ENCODE measurements at regions not wholly inside any gene's neighbourhood (a gene's known extent, or its start where the extent isn't known, plus 50 kb on each side); places are given as distances from the start of the nearest gene placed in this dataset.

DNA sequence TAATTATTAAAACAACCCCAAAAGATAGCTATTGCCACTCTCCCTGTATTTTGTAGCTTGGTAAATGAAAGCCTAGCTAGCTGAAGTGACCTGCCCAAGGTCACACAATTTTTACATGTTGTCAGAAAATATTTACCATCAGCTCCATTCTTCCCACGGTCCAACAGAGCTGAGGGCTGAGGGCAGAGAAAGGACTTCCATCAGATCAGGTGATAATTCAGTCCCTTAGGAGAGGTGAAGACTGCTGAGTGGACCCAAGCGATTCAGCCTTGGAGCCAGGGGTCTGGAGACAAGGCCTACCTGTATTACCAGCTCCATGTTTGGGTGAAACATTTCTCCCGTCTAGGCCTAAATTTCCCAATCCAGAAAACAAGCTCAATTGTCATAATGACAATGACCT lies 149.5 kb upstream of the TSHZ3 start:
- H3K27me3 ChIP-seq = no peaks in the 10 kb centered on the region
- no peaks in the 10 kb centered on the region for H3K4me1 ChIP-seq
- no peak overlapping the region for H3K4me3 ChIP-seq
- no peaks in the 10 kb centered on the region for H3K36me3 ChIP-seq
- DNase-seq = no peak
- H3K9me3 ChIP-seq = no peaks in the 10 kb centered on the region
- no peak for TF ChIP-seq POLR2A (IDR thresholded peaks at IDR 0.05)
- TF ChIP-seq, protein P1, sequence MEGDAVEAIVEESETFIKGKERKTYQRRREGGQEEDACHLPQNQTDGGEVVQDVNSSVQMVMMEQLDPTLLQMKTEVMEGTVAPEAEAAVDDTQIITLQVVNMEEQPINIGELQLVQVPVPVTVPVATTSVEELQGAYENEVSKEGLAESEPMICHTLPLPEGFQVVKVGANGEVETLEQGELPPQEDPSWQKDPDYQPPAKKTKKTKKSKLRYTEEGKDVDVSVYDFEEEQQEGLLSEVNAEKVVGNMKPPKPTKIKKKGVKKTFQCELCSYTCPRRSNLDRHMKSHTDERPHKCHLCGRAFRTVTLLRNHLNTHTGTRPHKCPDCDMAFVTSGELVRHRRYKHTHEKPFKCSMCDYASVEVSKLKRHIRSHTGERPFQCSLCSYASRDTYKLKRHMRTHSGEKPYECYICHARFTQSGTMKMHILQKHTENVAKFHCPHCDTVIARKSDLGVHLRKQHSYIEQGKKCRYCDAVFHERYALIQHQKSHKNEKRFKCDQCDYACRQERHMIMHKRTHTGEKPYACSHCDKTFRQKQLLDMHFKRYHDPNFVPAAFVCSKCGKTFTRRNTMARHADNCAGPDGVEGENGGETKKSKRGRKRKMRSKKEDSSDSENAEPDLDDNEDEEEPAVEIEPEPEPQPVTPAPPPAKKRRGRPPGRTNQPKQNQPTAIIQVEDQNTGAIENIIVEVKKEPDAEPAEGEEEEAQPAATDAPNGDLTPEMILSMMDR (IDR thresholded peaks at IDR 0.05) = no peak
- no peak for TF ChIP-seq POLR2AphosphoS5 (IDR thresholded peaks at IDR 0.05)
- no peak for TF ChIP-seq EP300 (IDR thresholded peaks at IDR 0.05; ENCODE audit: low read depth)
- no peak overlapping the region for H3K27ac ChIP-seq
- intact Hi-C loops (cut with DNase I; ENCODE audit: low total_unique reads) = no loop called here
- WGBS, 2 donors (ENCODE audit: low coverage in 1 of 2) = 81 to 100% methylated on average over 1 to 3 of the region's 3 CpGs
- in situ Hi-C loops (cut with MboI; ENCODE audit: low pct_ligation_motif_present in 1 of 4, low pct_unique_long_range_greater_than_20kb in 1 of 4, low sequenced_read_pairs in 3 of 4) = no loop called here

GRCh38 chr19:31499281-31500196 lies 150.3 kb upstream of the TSHZ3 start:
- no peak for DNase-seq
- H3K9me3 ChIP-seq = no peaks in the 10 kb centered on the region
- TF ChIP-seq, protein P1 (IDR thresholded peaks at IDR 0.05) = no peak
- TF ChIP-seq EP300 (IDR thresholded peaks at IDR 0.05; ENCODE audit: low read depth) = no peak
- no peak overlapping the region for H3K4me3 ChIP-seq
- no peaks in the 10 kb centered on the region for H3K27me3 ChIP-seq
- H3K27ac ChIP-seq = no peak overlapping the region
- in situ Hi-C loops (cut with MboI; ENCODE audit: low pct_ligation_motif_present in 1 of 4, low pct_unique_long_range_greater_than_20kb in 1 of 4, low sequenced_read_pairs in 3 of 4) = no loop called here
- H3K4me1 ChIP-seq = no peaks in the 10 kb centered on the region
- 80 to 86% methylated on average over 1 to 7 of the region's 8 CpGs for WGBS, 2 donors (ENCODE audit: low coverage in 1 of 2)
- intact Hi-C loops (cut with DNase I; ENCODE audit: low total_unique reads) = no loop called here
- no peaks in the 10 kb centered on the region for H3K36me3 ChIP-seq

DNA sequence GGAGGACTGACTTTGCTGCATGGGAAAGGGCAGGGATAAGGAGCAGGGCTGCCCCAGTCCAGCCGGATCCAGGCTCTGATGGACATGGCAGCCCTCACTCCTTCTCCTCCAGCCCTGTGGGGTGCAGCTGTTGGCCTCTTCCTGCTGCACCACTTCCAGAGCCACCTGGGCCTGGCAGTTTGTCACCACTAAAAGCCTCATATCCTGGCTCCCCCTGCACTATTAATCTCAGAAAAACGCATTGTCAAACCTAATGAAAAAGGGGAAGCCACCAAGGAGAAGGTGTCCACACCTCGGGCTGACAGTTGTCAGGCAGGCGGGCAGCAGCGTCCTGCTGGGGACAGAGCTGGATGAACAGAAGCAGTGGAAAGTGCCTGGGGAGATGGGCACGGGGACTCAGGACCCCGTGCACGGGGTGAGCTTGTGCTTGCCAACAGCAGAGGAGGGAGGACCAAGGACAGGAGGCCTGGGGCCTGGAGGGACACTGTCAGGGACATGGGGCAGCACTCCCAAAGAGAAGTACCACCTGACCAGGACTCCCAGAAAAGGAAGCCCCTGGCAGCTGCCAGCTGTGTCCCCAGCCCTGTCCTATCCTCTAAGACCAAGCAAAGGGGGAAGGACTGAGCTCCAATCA lies 151.1 kb upstream of the TSHZ3 start:
- H3K4me1 ChIP-seq = no peaks in the 10 kb centered on the region
- H3K27ac ChIP-seq = no peak overlapping the region
- in situ Hi-C loops (cut with MboI; ENCODE audit: low pct_ligation_motif_present in 1 of 4, low pct_unique_long_range_greater_than_20kb in 1 of 4, low sequenced_read_pairs in 3 of 4) (no loop called here), intact Hi-C loops (cut with DNase I; ENCODE audit: low total_unique reads) (no loop called here)
- no peaks in the 10 kb centered on the region for H3K9me3 ChIP-seq
- no peaks in the 10 kb centered on the region for H3K36me3 ChIP-seq
- H3K27me3 ChIP-seq = no peaks in the 10 kb centered on the region
- 64 to 88% methylated on average over 5 to 8 of the region's 8 CpGs for WGBS, 2 donors (ENCODE audit: low coverage in 1 of 2)
- H3K4me3 ChIP-seq = no peak overlapping the region
- TF ChIP-seq POLR2A (IDR thresholded peaks at IDR 0.05) (no peak), POLR2AphosphoS5 (IDR thresholded peaks at IDR 0.05) (no peak), EP300 (IDR thresholded peaks at IDR 0.05; ENCODE audit: low read depth) (no peak)
- TF ChIP-seq, protein P1 (IDR thresholded peaks at IDR 0.05) = no peak
- DNase-seq = no peak

DNA sequence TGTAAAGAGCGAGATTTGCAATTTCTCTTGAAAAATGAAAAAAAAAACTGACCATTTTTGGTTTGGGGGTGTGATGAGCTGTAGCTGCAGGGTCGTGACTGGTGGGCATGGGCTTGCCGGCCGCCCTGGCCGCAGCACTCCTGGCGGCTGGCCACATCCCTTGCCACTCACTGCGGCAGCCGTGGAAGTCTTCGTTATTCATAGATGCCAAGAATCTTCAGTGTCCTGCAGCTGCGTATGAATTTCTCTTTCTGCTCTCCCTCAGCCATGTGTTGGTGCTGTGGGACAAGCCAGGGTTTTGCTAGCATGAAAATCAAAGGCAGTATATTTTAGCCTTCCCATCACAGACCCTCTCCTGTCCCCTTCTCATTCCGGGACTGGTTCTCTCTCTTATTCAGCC lies 151.7 kb upstream of the TSHZ3 start:
- DNase-seq = no peak
- intact Hi-C loops (cut with DNase I; ENCODE audit: low total_unique reads) (no loop called here), in situ Hi-C loops (cut with MboI; ENCODE audit: low pct_ligation_motif_present in 1 of 4, low pct_unique_long_range_greater_than_20kb in 1 of 4, low sequenced_read_pairs in 3 of 4) (no loop called here)
- TF ChIP-seq POLR2A (IDR thresholded peaks at IDR 0.05) = no peak
- TF ChIP-seq, protein P1 (IDR thresholded peaks at IDR 0.05) = no peak
- TF ChIP-seq EP300 (IDR thresholded peaks at IDR 0.05; ENCODE audit: low read depth) = no peak
- TF ChIP-seq POLR2AphosphoS5 (IDR thresholded peaks at IDR 0.05) = no peak
- Histone ChIP-seq H3K27me3 (no peaks in the 10 kb centered on the region), H3K4me1 (no peaks in the 10 kb centered on the region), H3K36me3 (no peaks in the 10 kb centered on the region), H3K27ac (no peak overlapping the region), H3K4me3 (no peak overlapping the region), H3K9me3 (no peaks in the 10 kb centered on the region)
- WGBS, 2 donors (ENCODE audit: low coverage in 1 of 2) = 70 to 91% methylated on average over 11 of the region's 11 CpGs

Data from transverse colon (tissue), 4 donors.